Left renal pelvis (tissue), 4 donors: ENCODE measurements at regions not wholly inside any gene's neighbourhood (a gene's known extent, or its start where the extent isn't known, plus 50 kb on each side); places are given as distances from the start of the nearest gene placed in this dataset.
"Not testable (repeated sequence)": the region's sequence is repeated elsewhere in the genome, so short reads cannot be mapped to it uniquely, and the experiment has no call there.

Experiments
- DNase-seq, 4 donors: peaks; one replicate each; pipeline ENCODE4 v3.0.0-alpha.2; 2013; ENCODE audit warnings: low read depth in 4 of 4, low spot score in 3 of 4

GRCh38 chr1:146654763-146655162 lies 283.4 kb upstream of the NBPF12 start:
- not testable (repeated sequence) for DNase-seq

DNA sequence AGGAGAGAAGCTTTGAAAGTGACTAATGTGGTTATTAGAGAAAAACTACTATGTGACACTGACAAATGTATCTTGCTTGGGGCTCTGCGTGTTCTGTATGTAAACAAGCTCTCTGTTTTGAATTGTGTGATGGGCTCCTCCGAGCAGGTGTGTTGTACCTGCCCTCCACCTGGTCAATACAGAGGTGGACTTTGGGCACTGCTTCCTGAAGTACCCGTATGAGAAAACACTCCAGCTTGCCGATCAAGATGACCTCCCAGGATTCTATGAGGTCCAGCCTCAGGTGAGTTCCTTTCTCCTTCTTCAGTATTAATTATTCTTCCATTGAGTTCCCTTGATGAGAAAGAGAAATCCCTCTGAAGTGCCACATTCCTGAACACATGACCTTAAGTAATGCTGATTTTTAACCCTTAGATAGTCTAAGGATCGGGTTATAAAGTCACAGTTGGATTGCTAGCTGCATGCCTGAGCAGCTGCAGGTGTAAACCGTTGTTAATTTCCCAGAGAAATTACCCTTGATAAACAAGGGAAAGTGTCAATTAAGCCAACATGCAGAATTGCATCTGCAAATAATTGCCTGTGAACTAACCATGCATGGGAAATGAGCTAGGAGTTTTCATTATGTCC lies 292.0 kb upstream of the NBPF12 start:
- DNase-seq: not testable (repeated sequence)

- DNase-seq: not testable (repeated sequence)
Measured at GRCh38 chr1:146641534-146641933, 296.6 kb upstream of the NBPF12 start.

DNA sequence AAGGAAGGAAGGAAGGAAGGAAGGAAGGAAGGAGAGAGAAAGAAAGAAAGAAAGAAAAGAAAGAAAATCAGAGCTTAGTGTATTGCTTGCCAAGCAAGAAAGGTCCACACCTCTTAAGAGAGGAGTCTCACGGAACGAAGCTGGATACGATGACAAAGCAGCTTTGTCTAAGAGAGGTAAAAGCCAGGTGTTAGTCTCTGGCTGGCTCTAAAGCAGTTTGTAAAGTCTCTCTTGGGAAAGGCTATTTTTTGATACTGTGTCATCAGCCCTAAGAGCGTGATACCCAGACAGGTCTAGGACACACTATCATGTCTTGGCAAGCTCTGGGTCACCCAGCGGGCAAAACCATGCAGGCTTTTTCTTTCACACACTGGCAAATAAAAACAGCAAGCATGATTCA lies 297.5 kb upstream of the NBPF12 start:
- DNase-seq: not testable (repeated sequence)

DNA sequence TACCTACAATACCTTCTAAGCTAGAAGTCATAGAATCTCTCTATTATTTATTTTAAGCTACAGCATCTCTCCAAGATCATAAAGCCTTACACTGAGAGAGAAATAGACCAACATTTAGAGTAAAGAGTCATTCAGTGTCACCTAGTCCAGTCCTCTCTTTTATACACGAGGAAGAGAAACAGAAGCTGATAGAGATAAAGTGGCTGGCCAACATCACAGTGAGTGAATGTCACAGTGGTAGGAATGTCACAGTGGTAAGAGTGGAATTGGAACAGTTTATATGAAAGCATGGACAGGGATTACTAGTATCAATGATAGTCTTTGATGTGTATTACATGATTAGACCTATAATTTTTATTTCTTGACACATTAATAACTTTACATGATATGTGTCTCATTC lies 307.8 kb upstream of the NBPF12 start:
- DNase-seq: not testable (repeated sequence)

DNA sequence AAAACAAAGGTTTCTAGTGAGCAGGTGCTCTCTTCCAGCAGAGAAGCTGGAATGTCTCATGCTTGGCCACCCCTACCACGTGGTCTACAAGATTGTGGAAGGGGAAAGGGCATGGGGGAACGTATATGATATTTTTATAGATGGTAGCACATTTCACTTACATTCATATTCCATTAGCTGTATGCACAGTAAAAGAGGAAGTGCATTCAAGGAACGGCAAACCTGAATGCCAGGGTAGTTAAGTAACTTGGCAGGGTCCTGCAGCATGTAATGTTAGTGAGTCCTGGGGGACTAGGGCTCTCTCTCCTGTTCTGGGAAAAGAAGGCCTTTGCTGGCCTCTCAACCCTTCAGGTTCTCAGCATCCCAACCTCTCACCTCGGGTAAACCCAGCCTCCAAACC lies 319.5 kb upstream of the NBPF12 start:
- DNase-seq: not testable (repeated sequence)

DNA sequence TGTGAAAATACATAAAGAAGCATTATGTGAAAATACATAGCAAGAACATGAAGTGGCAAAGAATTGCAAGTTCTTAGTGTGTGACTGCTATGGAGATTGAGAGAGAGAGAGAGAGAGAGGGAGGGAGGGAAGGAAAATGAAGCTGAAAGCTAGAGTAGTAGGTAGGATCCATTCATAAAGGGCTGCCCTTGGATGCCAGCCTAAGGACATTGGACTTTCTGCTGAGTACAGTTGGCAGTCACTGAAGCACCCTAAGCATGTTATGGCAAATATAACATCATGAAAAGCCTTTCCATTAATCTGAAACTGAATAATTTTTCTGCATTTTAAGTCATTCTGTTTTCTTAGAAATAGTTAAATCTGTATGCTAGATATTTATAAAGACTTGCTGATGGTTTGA lies 333.4 kb upstream of the NBPF12 start:
- DNase-seq: not testable (repeated sequence)

GRCh38 chr1:146600720-146601307 lies 337.3 kb upstream of the NBPF12 start:
- not testable (repeated sequence) for DNase-seq

DNA sequence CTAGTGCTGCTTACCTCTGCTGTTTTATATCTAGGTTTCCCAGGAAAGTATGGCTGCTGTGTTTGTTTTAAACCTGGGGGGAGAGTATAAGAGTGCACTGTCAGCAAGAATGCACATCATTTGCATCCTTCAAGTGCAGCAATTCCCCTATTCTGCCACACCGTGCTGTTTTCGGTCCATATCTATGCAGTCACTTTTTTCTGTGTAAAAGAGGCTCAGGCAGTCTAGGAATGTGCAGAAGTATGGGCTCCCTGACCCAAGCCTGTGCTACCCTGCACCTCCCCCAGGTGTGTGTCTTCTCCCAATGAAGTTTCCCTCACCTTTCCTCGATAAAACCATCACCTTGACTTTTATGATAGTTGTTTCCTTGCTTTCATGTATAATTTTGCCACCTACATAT lies 338.2 kb upstream of the NBPF12 start:
- not testable (repeated sequence) for DNase-seq

DNA sequence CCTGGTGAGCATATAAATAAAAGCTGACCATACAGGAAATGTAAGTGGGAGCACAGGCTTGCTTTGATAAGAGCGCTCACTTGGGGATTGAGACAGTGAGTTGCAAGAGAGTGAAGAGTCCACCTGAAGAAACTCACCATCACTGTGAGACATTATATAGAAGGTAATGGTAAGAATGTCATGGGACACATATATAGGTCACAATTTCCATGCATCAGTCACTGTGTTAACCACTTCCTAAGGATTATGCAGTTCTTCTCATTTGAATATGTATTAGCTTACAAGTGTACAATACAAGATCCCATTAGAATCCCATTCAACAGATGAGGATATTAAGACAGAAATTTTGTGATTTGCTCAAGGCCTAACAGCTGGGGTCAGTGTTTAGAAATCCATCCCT lies 352.4 kb upstream of the NOTCH2NLA start:
- DNase-seq: not testable (repeated sequence)

DNA sequence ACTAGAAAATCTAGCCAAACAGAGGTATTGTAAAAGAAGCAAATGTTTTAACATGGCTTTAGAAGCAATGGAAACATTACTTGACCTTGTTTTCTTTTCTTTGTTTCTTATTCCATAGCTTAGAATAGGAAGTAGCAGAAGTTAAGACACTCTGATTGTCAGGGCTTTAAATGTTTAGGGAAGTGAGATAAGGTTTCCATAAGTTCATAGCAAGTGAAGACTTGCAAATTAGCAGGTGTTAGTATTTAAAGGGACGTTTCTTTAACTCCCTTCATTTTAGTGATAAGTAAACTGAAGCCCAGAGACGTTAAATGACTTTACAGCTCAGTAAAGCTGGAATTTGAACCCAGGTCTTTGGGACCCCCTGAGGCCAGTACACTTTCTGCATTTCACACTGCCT lies 338.7 kb upstream of the NOTCH2NLA start:
- not testable (repeated sequence) for DNase-seq

GRCh38 chr1:146558032-146558431 lies 329.2 kb upstream of the NOTCH2NLA start:
- DNase-seq: not testable (repeated sequence)

GRCh38 chr1:146556405-146556804 lies 327.6 kb upstream of the NOTCH2NLA start:
- DNase-seq: not testable (repeated sequence)

DNA sequence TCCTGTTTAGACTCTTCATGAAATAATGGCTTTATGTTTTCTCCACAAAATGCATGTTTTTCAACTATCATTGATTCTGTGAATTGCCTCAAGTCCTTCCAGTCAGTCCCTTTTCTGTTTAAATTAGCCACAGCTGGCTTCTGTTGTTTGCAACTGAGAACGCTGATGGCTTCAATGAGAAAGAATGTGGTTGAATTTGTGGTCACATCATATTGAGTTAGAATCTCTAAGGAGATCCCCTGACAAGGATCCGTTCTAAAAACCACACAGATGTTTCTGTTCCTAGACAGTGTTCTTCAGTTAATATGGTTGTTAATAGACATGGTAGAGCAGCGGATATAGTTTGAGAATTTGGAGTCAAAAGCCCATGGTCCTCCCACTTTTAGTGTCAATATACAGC lies 323.6 kb upstream of the NOTCH2NLA start:
- not testable (repeated sequence) for DNase-seq

GRCh38 chr1:146548684-146549083 lies 319.9 kb upstream of the NOTCH2NLA start:
- DNase-seq: not testable (repeated sequence)

DNA sequence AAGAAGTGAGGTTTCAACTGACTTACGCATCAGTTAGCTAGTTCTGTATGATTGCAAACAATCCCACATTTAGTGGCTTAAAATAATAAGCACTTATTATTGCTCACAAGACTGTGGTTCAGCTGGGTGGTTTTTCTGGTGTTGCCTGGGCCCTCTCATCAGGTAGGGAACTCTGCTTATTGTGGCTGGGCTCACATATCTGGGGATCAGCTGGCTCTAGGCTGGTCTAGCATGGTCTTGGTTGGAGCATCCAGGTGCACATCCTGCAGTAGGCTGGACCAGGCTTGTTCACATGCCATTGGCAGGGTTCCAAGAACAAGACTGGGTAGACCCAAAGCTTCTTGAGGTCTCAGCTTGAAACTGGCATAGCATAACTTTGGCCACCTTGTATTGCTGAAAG lies 317.4 kb upstream of the NOTCH2NLA start:
- not testable (repeated sequence) for DNase-seq

DNA sequence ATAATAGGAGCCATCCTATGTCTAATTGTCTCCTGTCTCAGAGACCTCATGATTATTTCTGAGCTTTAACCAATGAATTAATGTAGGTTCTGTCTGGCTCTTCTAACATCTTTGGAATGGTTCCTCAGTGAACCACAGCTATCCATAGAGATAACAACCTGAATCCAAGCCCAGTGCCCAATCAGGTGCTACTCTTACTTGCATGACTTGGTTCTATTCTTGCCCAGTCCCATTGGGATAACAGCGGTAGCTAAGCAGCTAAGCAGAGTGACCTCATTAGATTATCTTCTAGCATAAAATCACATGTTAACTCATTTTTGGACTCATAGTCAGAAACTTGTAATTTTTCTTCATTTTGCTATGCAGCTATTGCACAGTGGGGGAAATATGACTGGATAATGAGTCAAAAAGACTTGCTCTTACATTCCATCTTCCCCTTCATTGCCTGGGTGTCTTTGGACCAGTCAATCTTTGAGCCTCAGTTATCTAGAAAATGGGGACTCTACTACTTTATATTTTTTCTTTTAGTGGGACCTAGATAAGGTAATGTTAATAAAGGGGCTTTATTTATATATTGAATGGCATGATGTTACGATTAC lies 309.1 kb upstream of the NOTCH2NLA start:
- DNase-seq: not testable (repeated sequence)

DNA sequence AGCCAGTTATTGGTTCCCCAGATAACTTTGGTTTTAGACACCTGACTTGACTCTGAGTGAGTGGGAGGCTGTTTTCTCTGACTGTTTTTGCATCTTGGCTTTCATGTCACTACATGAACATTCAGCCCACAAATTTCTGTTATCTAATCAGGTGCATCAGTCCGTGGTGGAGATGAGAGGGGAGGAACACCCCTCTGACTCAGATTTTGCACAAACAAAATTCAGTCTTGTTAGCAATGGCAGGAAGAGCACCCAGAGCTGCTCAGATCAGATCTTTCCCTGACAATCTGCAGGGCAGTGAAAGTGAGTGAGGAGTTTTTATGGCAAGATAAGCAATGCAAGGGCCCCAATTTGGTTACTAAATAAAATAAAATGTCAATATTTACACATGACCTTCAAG lies 307.2 kb upstream of the NOTCH2NLA start:
- not testable (repeated sequence) for DNase-seq

GRCh38 chr1:146535575-146535974 lies 306.8 kb upstream of the NOTCH2NLA start:
- DNase-seq: not testable (repeated sequence)

DNA sequence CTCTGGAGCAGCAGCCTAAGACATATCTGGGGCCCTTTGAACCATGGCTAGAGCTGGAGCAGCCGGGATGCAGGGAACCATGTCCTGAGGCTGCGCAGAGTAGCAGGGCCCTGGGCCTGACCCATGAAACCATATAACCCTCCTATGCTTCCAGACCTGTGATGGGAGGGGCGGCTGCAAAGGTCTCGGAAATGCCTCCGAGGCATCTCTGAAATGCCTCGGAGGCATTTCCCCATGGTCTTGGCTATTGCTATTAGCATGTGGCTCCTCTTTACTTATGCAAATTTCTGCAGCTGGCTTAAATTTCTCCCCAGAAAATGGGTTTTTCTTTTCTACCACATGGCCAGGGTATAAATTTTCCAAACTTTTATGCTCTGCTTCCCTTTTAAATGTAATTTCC lies 302.1 kb upstream of the NOTCH2NLA start:
- not testable (repeated sequence) for DNase-seq

GRCh38 chr1:146522812-146523211 lies 294.0 kb upstream of the NOTCH2NLA start:
- DNase-seq: not testable (repeated sequence)

DNA sequence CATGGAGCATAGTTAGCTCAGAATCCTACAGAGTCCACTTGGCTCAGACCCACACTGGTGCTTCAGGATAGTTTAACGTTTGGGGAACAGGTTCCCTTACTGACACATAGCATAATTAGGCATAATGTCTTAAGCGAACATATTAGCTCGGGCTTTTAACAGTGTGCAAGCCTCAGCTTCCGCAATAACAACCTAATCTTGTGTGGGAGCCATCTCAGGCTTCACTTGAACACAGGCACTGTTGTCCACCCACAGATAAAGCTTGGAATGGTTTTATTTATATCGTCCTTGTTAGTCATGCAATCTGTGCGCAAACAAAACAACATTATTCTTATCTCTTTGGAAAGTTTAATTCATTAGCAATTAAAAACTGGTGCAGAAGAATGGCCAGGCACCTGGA lies 293.5 kb upstream of the NOTCH2NLA start:
- not testable (repeated sequence) for DNase-seq
